ENCODE measurements at regions not wholly inside any gene's neighbourhood (a gene's known extent, or its start where the extent isn't known, plus 50 kb on each side); places are given as distances from the start of the nearest gene placed in this dataset.
A peak's percentile ranks its signal among the peaks of the same experiment; 100 is the strongest.

DNA sequence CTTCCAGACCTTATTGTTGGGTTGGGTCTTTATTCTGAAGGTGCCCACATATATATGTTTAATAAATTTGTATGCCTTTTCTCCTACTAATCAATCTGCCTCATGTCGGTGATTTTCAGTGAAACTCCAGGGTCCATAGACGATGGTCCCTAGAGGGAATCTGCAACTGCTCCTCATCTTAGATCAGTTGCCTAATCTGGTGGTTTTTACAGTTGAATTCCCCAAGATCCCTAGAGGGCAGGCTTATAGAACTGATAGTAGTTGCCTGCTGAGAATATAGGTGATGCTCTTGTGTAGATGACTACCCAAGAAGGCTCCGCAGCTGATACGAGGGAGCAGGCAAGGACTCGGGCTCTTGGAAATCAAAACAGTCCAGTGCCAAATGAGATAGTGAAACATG is 619.2 kb upstream of the C16orf82 start:
- H2AFZ ChIP-seq (ENCODE audit: low read depth, low read length), result no peak overlapping the region
- H3K27me3 ChIP-seq (ENCODE audit: low read depth, low read length), result no peaks in the 10 kb centered on the region
- no peaks in the 10 kb centered on the region for H3K9me3 ChIP-seq (ENCODE audit: insufficient read depth, low read length)
- H3K9ac ChIP-seq (ENCODE audit: low read length), result no peak overlapping the region
- no peak overlapping the region for H3K4me2 ChIP-seq (ENCODE audit: low read length)
- H3K79me2 ChIP-seq (ENCODE audit: low read length), result no peaks in the 10 kb centered on the region
- no peaks in the 10 kb centered on the region for H3K36me3 ChIP-seq (replicated peaks; ENCODE audit: low read depth, low read length)
- H4K20me1 ChIP-seq (ENCODE audit: insufficient read depth, low read length), result no peaks in the 10 kb centered on the region
- H3K4me1 ChIP-seq (ENCODE audit: low read length), result no peaks in the 10 kb centered on the region
- no peak overlapping the region for H3K4me3 ChIP-seq (ENCODE audit: low read length)
- H3K27ac ChIP-seq (ENCODE audit: low read length), result no peak overlapping the region
- TF ChIP-seq CTCF (IDR thresholded peaks at IDR 0.05; ENCODE audit: low read depth, low read length) (no peak), EZH2phosphoT487 (IDR thresholded peaks at IDR 0.05; ENCODE audit: low read depth) (no peak)

DNA sequence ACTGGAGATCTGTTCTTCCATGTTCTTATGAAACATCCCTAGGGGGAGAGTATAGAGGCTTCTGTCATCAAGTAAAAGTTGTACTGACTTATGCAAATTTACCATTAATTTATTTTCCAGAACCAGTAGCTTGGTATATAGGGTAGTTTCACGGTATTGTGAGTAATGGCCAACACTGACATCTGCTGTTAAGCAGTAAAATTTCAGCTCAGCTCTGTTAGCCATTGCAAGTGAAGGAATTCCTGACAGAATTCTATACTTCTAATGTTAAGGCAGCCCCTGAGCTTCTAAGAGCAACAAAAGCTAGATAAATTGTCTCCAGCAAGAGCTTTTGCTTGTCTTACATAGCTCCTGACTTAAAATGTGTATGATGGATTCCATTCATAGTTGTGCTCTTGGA is 613.5 kb upstream of the C16orf82 start:
- no peak overlapping the region for H3K4me2 ChIP-seq (ENCODE audit: low read length)
- H4K20me1 ChIP-seq (ENCODE audit: insufficient read depth, low read length), result no peaks in the 10 kb centered on the region
- H3K36me3 ChIP-seq (replicated peaks; ENCODE audit: low read depth, low read length), result no peaks in the 10 kb centered on the region
- H3K27ac ChIP-seq (ENCODE audit: low read length), result no peak overlapping the region
- H2AFZ ChIP-seq (ENCODE audit: low read depth, low read length), result no peak overlapping the region
- H3K79me2 ChIP-seq (ENCODE audit: low read length), result no peaks in the 10 kb centered on the region
- no peaks in the 10 kb centered on the region for H3K27me3 ChIP-seq (ENCODE audit: low read depth, low read length)
- TF ChIP-seq CTCF (IDR thresholded peaks at IDR 0.05; ENCODE audit: low read depth, low read length), result peak; percentile 55
- no peak for TF ChIP-seq EZH2phosphoT487 (IDR thresholded peaks at IDR 0.05; ENCODE audit: low read depth)
- H3K9ac ChIP-seq (ENCODE audit: low read length), result no peak overlapping the region
- H3K4me3 ChIP-seq (ENCODE audit: low read length), result no peak overlapping the region
- H3K4me1 ChIP-seq (ENCODE audit: low read length), result no peaks in the 10 kb centered on the region
- no peaks in the 10 kb centered on the region for H3K9me3 ChIP-seq (ENCODE audit: insufficient read depth, low read length)

GRCh38 chr16:26454102-26454501 is 612.6 kb upstream of the C16orf82 start:
- H3K4me3 ChIP-seq (ENCODE audit: low read length), result no peak overlapping the region
- no peak for TF ChIP-seq CTCF (IDR thresholded peaks at IDR 0.05; ENCODE audit: low read depth, low read length)
- no peaks in the 10 kb centered on the region for H3K27me3 ChIP-seq (ENCODE audit: low read depth, low read length)
- no peaks in the 10 kb centered on the region for H4K20me1 ChIP-seq (ENCODE audit: insufficient read depth, low read length)
- no peak overlapping the region for H3K4me2 ChIP-seq (ENCODE audit: low read length)
- H2AFZ ChIP-seq (ENCODE audit: low read depth, low read length), result no peak overlapping the region
- no peaks in the 10 kb centered on the region for H3K79me2 ChIP-seq (ENCODE audit: low read length)
- H3K9ac ChIP-seq (ENCODE audit: low read length), result no peak overlapping the region
- H3K4me1 ChIP-seq (ENCODE audit: low read length), result no peaks in the 10 kb centered on the region
- no peaks in the 10 kb centered on the region for H3K9me3 ChIP-seq (ENCODE audit: insufficient read depth, low read length)
- H3K27ac ChIP-seq (ENCODE audit: low read length), result no peak overlapping the region
- no peaks in the 10 kb centered on the region for H3K36me3 ChIP-seq (replicated peaks; ENCODE audit: low read depth, low read length)

DNA sequence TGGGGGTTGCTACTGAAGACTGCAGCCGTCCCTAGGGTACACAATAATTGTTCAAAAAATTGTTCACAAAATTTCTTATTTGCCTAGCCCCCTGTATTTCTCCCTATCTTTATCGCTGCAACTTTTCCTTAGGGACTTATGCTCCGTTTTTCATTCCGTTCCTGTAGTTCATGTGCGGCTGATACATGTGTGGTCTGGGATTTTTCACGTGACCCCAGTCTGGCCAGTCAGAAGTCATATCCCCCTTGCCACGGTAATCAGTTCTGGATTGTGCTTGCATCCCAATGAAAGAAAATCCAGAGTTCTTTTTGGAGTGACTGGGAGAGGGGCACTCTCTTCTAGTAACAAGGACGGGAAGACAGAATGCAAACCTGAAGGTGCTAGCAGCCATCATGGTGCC is 610.7 kb upstream of the C16orf82 start:
- no peak overlapping the region for H3K27ac ChIP-seq (ENCODE audit: low read length)
- no peaks in the 10 kb centered on the region for H4K20me1 ChIP-seq (ENCODE audit: insufficient read depth, low read length)
- no peak overlapping the region for H3K9ac ChIP-seq (ENCODE audit: low read length)
- H3K79me2 ChIP-seq (ENCODE audit: low read length), result no peaks in the 10 kb centered on the region
- no peak overlapping the region for H2AFZ ChIP-seq (ENCODE audit: low read depth, low read length)
- no peak for TF ChIP-seq CTCF (IDR thresholded peaks at IDR 0.05; ENCODE audit: low read depth, low read length)
- no peak for TF ChIP-seq EZH2phosphoT487 (IDR thresholded peaks at IDR 0.05; ENCODE audit: low read depth)
- no peaks in the 10 kb centered on the region for H3K4me1 ChIP-seq (ENCODE audit: low read length)
- H3K27me3 ChIP-seq (ENCODE audit: low read depth, low read length), result no peaks in the 10 kb centered on the region
- no peaks in the 10 kb centered on the region for H3K36me3 ChIP-seq (replicated peaks; ENCODE audit: low read depth, low read length)
- H3K4me2 ChIP-seq (ENCODE audit: low read length), result no peak overlapping the region
- H3K9me3 ChIP-seq (ENCODE audit: insufficient read depth, low read length), result no peaks in the 10 kb centered on the region
- H3K4me3 ChIP-seq (ENCODE audit: low read length), result no peak overlapping the region

All from OCI-LY3 (cell line).